ENCODE measurements at regions not wholly inside any gene's neighbourhood (a gene's known extent, or its start where the extent isn't known, plus 50 kb on each side); places are given as distances from the start of the nearest gene placed in this dataset.

DNA sequence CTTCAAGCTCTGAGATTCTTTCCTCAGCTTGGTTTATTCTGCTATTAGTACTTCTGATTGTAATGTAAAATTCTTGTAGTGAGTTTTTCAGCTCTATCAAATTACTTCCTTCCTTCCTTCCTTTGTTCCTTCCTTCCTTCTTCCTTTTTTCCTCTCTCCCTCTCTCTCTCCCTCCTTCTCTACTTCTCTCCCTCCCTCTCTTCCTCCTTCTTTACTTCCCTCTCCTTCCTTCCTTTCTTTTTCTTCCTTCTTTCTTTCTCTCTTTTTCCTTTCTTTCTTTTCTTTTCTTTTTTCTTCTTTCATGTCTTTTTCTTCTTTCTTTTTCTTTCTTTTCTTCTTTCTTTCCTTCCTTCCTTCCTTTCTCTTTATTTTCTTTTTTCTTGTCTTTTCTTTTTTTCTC lies 565.2 kb upstream of the STXBP6 start:
- TF ChIP-seq CTCF (IDR thresholded peaks at IDR 0.05) (no peak), POLR2AphosphoS5 (IDR thresholded peaks at IDR 0.05) (no peak)
